ENCODE measurements at regions not wholly inside any gene's neighbourhood (a gene's known extent, or its start where the extent isn't known, plus 50 kb on each side); places are given as distances from the start of the nearest gene placed in this dataset.

GRCh38 chr6:93163146-93163545, 256.2 kb downstream of the EPHA7 start:
- TF ChIP-seq CTCF (IDR thresholded peaks at IDR 0.05; ENCODE audit: extremely low read depth, missing control alignments) = no peak
- no peak for DNase-seq (ENCODE audit: low spot score)

GRCh38 chr6:93139408-93140081, 279.8 kb downstream of the EPHA7 start:
- DNase-seq (ENCODE audit: low spot score) = no peak

GRCh38 chr6:93136111-93136510, 283.2 kb downstream of the EPHA7 start:
- no peak for TF ChIP-seq CTCF (IDR thresholded peaks at IDR 0.05; ENCODE audit: extremely low read depth, missing control alignments)
- no peak for DNase-seq (ENCODE audit: low spot score)

More at GRCh38 chr6:93139408-93140081, 279.8 kb downstream of the EPHA7 start:
- TF ChIP-seq CTCF (IDR thresholded peaks at IDR 0.05; ENCODE audit: extremely low read depth, missing control alignments) = no peak

GRCh38 chr6:93124006-93124632, 295.2 kb downstream of the EPHA7 start:
- no peak for TF ChIP-seq CTCF (IDR thresholded peaks at IDR 0.05; ENCODE audit: extremely low read depth, missing control alignments)

GRCh38 chr6:93123585-93123984, 295.8 kb downstream of the EPHA7 start:
- DNase-seq (ENCODE audit: low spot score) = no peak
- no peak for TF ChIP-seq CTCF (IDR thresholded peaks at IDR 0.05; ENCODE audit: extremely low read depth, missing control alignments)

More at GRCh38 chr6:93124006-93124632, 295.2 kb downstream of the EPHA7 start:
- DNase-seq (ENCODE audit: low spot score) = no peak

- no peak for TF ChIP-seq CTCF (IDR thresholded peaks at IDR 0.05; ENCODE audit: extremely low read depth, missing control alignments)
- DNase-seq (ENCODE audit: low spot score) = no peak
Observed at GRCh38 chr6:93120154-93120742, 299.1 kb downstream of the EPHA7 start.

- DNase-seq (ENCODE audit: low spot score) = no peak
- TF ChIP-seq CTCF (IDR thresholded peaks at IDR 0.05; ENCODE audit: extremely low read depth, missing control alignments) = no peak
Observed at GRCh38 chr6:93105907-93106306, 313.5 kb downstream of the EPHA7 start.

All from GM20000 (cell line).